ENCODE measurements at regions not wholly inside any gene's neighbourhood (a gene's known extent, or its start where the extent isn't known, plus 50 kb on each side); places are given as distances from the start of the nearest gene placed in this dataset.

GRCh38 chr1:213393860-213394259, 342.8 kb downstream of the RPS6KC1 start:
- TF ChIP-seq CTCF (IDR thresholded peaks at IDR 0.05 in 8 of 11, conservative IDR thresholded peaks at IDR 0.05 in 3 of 11), result no peak
- TF ChIP-seq POLR2AphosphoS5 (IDR thresholded peaks at IDR 0.05), result no peak
- TF ChIP-seq POLR2A (IDR thresholded peaks at IDR 0.05), result no peak
